ENCODE measurements at regions not wholly inside any gene's neighbourhood (a gene's known extent, or its start where the extent isn't known, plus 50 kb on each side); places are given as distances from the start of the nearest gene placed in this dataset.

GRCh38 chr1:34330061-34330460 lies 153.4 kb downstream of the C1orf94 start:
- TF ChIP-seq POLR2AphosphoS5 (IDR thresholded peaks at IDR 0.05; ENCODE audit: low read depth, low read length) (no peak), REST (IDR thresholded peaks at IDR 0.05; ENCODE audit: insufficient read depth in 1 of 2, low read depth in 2 of 2, low read length in 2 of 2) (no peak), TAF1 (IDR thresholded peaks at IDR 0.05; ENCODE audit: borderline replicate concordance, insufficient read depth, low read length) (no peak), FOXP2 (optimal IDR thresholded peaks at IDR 0.05; ENCODE audit: borderline replicate concordance, extremely low read depth, extremely low read length, insufficient read depth) (no peak)

Data from PFSK-1 (cell line).